WERI-Rb-1 (cell line): ENCODE measurements at regions not wholly inside any gene's neighbourhood (a gene's known extent, or its start where the extent isn't known, plus 50 kb on each side); places are given as distances from the start of the nearest gene placed in this dataset.

Source experiments
- DNase-seq: peaks from one replicate; pipeline ENCODE4 v3.0.0-alpha.2; 2020
- H3K27ac ChIP-seq: fragments of 250-450 bp; sonication (Bioruptor Pico); 2 replicates; pipeline ENCODE4 v1.5.1; 2020; ENCODE audit warnings: mild to moderate bottlenecking, moderate library complexity
- H3K27me3 ChIP-seq: fragments of 250-450 bp; sonication (Bioruptor Pico); 2 replicates; pipeline ENCODE4 v1.5.1; 2021; ENCODE audit warnings: mild to moderate bottlenecking, low read depth, moderate library complexity; ENCODE audit not compliant: insufficient read depth, severe bottlenecking
- H3K36me3 ChIP-seq: fragments of 250-450 bp; sonication (Bioruptor Pico); 2 replicates; pipeline ENCODE4 v1.5.1; 2020; ENCODE audit warnings: mild to moderate bottlenecking, moderate library complexity
- H3K4me3 ChIP-seq: 2 replicates; pipeline ENCODE4 v1.5.1; 2011; ENCODE audit warnings: low read depth, mild to moderate bottlenecking, control low read depth, low read length
- H3K9me3 ChIP-seq: fragments of 250-450 bp; sonication (Bioruptor Pico); 2 replicates; pipeline ENCODE4 v1.5.1; 2021; ENCODE audit warnings: mild to moderate bottlenecking, moderate library complexity; ENCODE audit not compliant: severe bottlenecking
- CTCF ChIP-seq: IDR thresholded peaks from 2 replicates; pipeline ENCODE4 v1.5.1; 2011; ENCODE audit warnings: low read depth, mild to moderate bottlenecking, control low read depth, inconsistent platforms, low read length

DNA sequence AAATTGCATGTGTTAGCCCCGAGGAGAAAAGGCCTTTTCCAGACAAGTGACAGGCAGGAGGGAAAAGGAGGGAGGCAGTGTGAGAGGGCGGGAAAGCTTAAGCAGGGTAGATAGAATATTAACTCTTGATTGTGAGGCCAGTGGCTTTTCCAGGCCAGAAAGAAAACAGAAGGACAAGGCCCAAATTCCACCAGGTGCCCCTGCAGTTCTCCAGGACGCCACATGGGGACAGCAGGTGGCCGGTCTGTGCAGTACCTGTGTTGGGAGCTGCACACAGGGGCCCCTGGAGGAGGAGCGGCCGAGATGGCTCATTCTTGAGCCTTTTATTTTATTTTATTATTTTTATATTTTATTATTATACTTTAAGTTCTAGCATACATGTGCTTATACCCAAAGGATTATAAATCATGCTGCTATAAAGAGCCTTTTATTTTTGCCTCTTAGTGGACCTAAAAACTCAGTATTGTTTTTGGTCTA, 141.3 kb upstream of the KLF14 start:
- H3K27ac ChIP-seq = no peak overlapping the region
- no peaks in the 10 kb centered on the region for H3K36me3 ChIP-seq

GRCh38 chr7:130875901-130876300, 141.9 kb upstream of the KLF14 start:
- Histone ChIP-seq H3K4me3 (no peak overlapping the region), H3K36me3 (no peaks in the 10 kb centered on the region), H3K9me3 (no peaks in the 10 kb centered on the region), H3K27ac (no peak overlapping the region), H3K27me3 (no peaks in the 10 kb centered on the region)
- DNase-seq = no peak
- TF ChIP-seq CTCF = no peak

More for the DNA sequence above, 141.3 kb upstream of the KLF14 start:
- Histone ChIP-seq H3K4me3 (no peak overlapping the region), H3K9me3 (no peaks in the 10 kb centered on the region), H3K27me3 (no peaks in the 10 kb centered on the region)
- DNase-seq = peak; percentile 78
- peak; percentile 93 for TF ChIP-seq CTCF

DNA sequence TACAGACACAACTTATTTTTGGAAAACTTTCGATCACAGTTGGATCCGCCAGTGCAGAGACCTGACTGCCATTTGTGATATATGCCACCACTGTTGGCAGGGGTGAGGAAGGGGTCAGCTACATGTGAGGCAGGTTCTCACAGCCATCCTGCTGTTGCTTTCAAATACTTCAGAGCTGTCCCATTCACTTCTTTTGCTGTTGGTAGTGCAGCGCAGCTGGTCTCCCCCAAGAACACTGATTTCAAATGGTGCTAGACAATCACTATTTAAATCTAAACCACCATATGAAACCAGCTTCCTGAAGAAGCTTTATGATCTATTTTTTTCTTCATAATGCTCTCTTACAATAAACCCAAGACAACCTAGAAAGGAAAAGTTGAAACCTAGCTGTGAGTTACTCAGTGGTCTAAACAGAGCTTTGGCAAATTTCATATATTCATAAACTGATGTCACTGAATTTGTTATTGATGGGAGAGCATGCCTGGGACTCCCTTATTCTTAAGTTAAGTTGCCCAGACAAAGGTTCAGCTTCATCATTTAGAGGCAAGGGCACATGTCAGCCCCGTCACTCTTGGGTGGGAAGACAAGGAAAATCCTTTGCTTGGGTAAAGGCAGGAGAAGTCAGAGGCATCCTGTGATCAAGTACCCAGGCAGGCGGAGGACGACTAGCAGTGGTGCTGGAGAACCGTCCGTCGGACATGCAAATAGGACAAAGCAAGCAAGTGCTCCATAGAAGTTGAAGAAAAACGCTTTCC, 143.4 kb upstream of the KLF14 start:
- no peak overlapping the region for H3K27ac ChIP-seq
- H3K27me3 ChIP-seq = no peaks in the 10 kb centered on the region
- no peak overlapping the region for H3K4me3 ChIP-seq
- no peak for TF ChIP-seq CTCF
- DNase-seq = no peak
- H3K36me3 ChIP-seq = no peaks in the 10 kb centered on the region
- no peaks in the 10 kb centered on the region for H3K9me3 ChIP-seq

DNA sequence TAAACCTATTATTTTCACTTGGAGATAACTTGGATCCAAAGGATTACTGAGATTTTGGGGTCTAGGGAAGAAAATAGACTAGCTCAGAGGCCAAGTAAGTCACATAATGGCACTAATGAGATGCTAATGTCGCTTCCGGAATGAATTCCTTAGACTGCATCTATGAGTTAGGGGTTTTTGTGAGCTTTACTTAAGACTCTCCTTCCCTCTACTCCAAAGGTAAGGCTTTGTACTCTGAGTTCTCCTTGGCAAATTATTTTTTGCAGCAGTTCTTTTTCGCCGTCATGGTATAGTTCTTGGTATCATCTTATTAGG, 143.9 kb upstream of the KLF14 start:
- H3K36me3 ChIP-seq = no peaks in the 10 kb centered on the region
- H3K27me3 ChIP-seq = no peaks in the 10 kb centered on the region
- no peak overlapping the region for H3K4me3 ChIP-seq
- H3K9me3 ChIP-seq = no peaks in the 10 kb centered on the region
- no peak overlapping the region for H3K27ac ChIP-seq
- no peak for TF ChIP-seq CTCF
- no peak for DNase-seq

GRCh38 chr7:130878785-130879184, 144.8 kb upstream of the KLF14 start:
- H3K4me3 ChIP-seq = no peak overlapping the region
- no peak for TF ChIP-seq CTCF
- H3K27ac ChIP-seq = no peak overlapping the region
- no peaks in the 10 kb centered on the region for H3K36me3 ChIP-seq
- no peaks in the 10 kb centered on the region for H3K9me3 ChIP-seq
- H3K27me3 ChIP-seq = no peaks in the 10 kb centered on the region
- no peak for DNase-seq

GRCh38 chr7:130879191-130879590, 145.2 kb upstream of the KLF14 start:
- no peak for DNase-seq
- no peak for TF ChIP-seq CTCF
- H3K27ac ChIP-seq = no peak overlapping the region
- H3K36me3 ChIP-seq = no peaks in the 10 kb centered on the region
- no peak overlapping the region for H3K4me3 ChIP-seq
- H3K9me3 ChIP-seq = no peaks in the 10 kb centered on the region
- H3K27me3 ChIP-seq = no peaks in the 10 kb centered on the region
